ENCODE measurements at regions not wholly inside any gene's neighbourhood (a gene's known extent, or its start where the extent isn't known, plus 50 kb on each side); places are given as distances from the start of the nearest gene placed in this dataset.

- TF ChIP-seq CTCF (IDR thresholded peaks at IDR 0.05) (no peak), POLR2A (IDR thresholded peaks at IDR 0.05) (no peak), POLR2AphosphoS5 (IDR thresholded peaks at IDR 0.05; ENCODE audit: insufficient read depth in 1 of 2, low read depth in 1 of 2) (no peak)
These were observed 63.7 kb upstream of the IFNG-AS1 start for GRCh38 chr12:67925552-67925951.
